Calu3 (cell line): ENCODE measurements at regions not wholly inside any gene's neighbourhood (a gene's known extent, or its start where the extent isn't known, plus 50 kb on each side); places are given as distances from the start of the nearest gene placed in this dataset.

ENCODE experiments used
- BruUV-seq: library from RNA; stranded (reverse); fragments of 400-500 nt; replicated peaks from 2 replicates; lab custom pipeline; 2021; lab: Mats Ljungman, UMichigan
- CTCF ChIA-PET: fragments of 300-600 bp; sonication (Branson Sonifier 250); formaldehyde crosslinking; loops from one replicate; lab custom pipeline; 2022; ENCODE audit warnings: antibody characterized with exemption; lab: Charles Lee
- DNase-seq: peaks from one replicate; pipeline ENCODE4 v3.0.0; 2022
- H3K27ac Mint-ChIP-seq: one replicate; pipeline ENCODE4 v1.8.0; 2022; ENCODE audit warnings: mixed read lengths; ENCODE audit not compliant: unreplicated experiment
- H3K27me3 Mint-ChIP-seq: one replicate; pipeline ENCODE4 v1.8.0; 2022; ENCODE audit warnings: mixed read lengths; ENCODE audit not compliant: unreplicated experiment
- H3K36me3 Mint-ChIP-seq: one replicate; pipeline ENCODE4 v1.8.0; 2022; ENCODE audit warnings: mild to moderate bottlenecking, moderate library complexity, mixed read lengths; ENCODE audit not compliant: insufficient read depth, unreplicated experiment
- H3K4me1 Mint-ChIP-seq: one replicate; pipeline ENCODE4 v1.8.0; 2022; ENCODE audit warnings: mild to moderate bottlenecking, low read depth, mixed read lengths; ENCODE audit not compliant: unreplicated experiment
- H3K4me3 Mint-ChIP-seq: one replicate; pipeline ENCODE4 v1.8.0; 2022; ENCODE audit warnings: mild to moderate bottlenecking, low read depth, moderate library complexity, mixed read lengths; ENCODE audit not compliant: unreplicated experiment
- H3K9me3 Mint-ChIP-seq: one replicate; pipeline ENCODE4 v1.8.0; 2022; ENCODE audit warnings: low read depth, mixed read lengths; ENCODE audit not compliant: unreplicated experiment
- CTCF ChIP-seq: fragments of 200-600 bp; IDR thresholded peaks from one replicate; pipeline ENCODE4 v1.8.0; 2022; ENCODE audit warnings: antibody characterized with exemption; ENCODE audit not compliant: unreplicated experiment
- intact Hi-C: fragments of 100-400 bp; cut with micrococcal nuclease; formaldehyde crosslinking; loops from one replicate; pipeline ENCODE4 v1.10.0; 2022; ENCODE audit not compliant: unreplicated experiment

- Mint-ChIP-seq H3K4me1 (no peaks in the 10 kb centered on the region), H3K9me3 (no peaks in the 10 kb centered on the region), H3K27me3 (peaks cover 48% of the 10 kb centered on the region), H3K27ac (no peak overlapping the region), H3K36me3 (no peaks in the 10 kb centered on the region), H3K4me3 (no peak overlapping the region)
- BruUV-seq, result no TSS peak
- no peak for TF ChIP-seq CTCF
- intact Hi-C loops, result no loop called here
- CTCF ChIA-PET, result no interaction called here
- no peak for DNase-seq
These were observed 135.0 kb upstream of the IRX4 start for GRCh38 chr5:2017540-2018389.

- CTCF ChIA-PET, result no interaction called here
- H3K4me3 Mint-ChIP-seq, result no peak overlapping the region
- no peaks in the 10 kb centered on the region for H3K36me3 Mint-ChIP-seq
- peaks cover 30% of the 10 kb centered on the region for H3K27me3 Mint-ChIP-seq
- H3K27ac Mint-ChIP-seq, result no peak overlapping the region
- no peaks in the 10 kb centered on the region for H3K9me3 Mint-ChIP-seq
- BruUV-seq, result no TSS peak
- intact Hi-C loops, result no loop called here
- no peak for TF ChIP-seq CTCF
- H3K4me1 Mint-ChIP-seq, result no peaks in the 10 kb centered on the region
- no peak for DNase-seq
These were observed 133.2 kb upstream of the IRX4 start for GRCh38 chr5:2015961-2016360.

GRCh38 chr5:2015124-2015848, 132.6 kb upstream of the IRX4 start:
- Mint-ChIP-seq H3K27me3 (peaks cover 23% of the 10 kb centered on the region), H3K27ac (no peak overlapping the region), H3K4me1 (no peaks in the 10 kb centered on the region), H3K4me3 (no peak overlapping the region), H3K36me3 (no peaks in the 10 kb centered on the region), H3K9me3 (no peaks in the 10 kb centered on the region)
- no peak for DNase-seq
- CTCF ChIA-PET, result no interaction called here
- intact Hi-C loops, result no loop called here
- BruUV-seq, result no TSS peak
- no peak for TF ChIP-seq CTCF

- Mint-ChIP-seq H3K4me3 (no peak overlapping the region), H3K27me3 (peaks cover 27% of the 10 kb centered on the region), H3K27ac (no peak overlapping the region), H3K4me1 (no peaks in the 10 kb centered on the region), H3K9me3 (no peaks in the 10 kb centered on the region), H3K36me3 (no peaks in the 10 kb centered on the region)
- no peak for TF ChIP-seq CTCF
- no TSS peak for BruUV-seq
- DNase-seq, result no peak
- CTCF ChIA-PET, result no interaction called here
- intact Hi-C loops, result no loop called here
These were observed 131.4 kb upstream of the IRX4 start for GRCh38 chr5:2014058-2014610.
